Cardiac fibroblast (primary cell): ENCODE measurements at regions not wholly inside any gene's neighbourhood (a gene's known extent, or its start where the extent isn't known, plus 50 kb on each side); places are given as distances from the start of the nearest gene placed in this dataset.
A peak's percentile ranks its signal among the peaks of the same experiment; 100 is the strongest.

Experiments
- DNase-seq, 2 donors: peaks; one replicate each; pipeline versions ENCODE4 v3.0.0 to v3.0.0-alpha.2; 2010; ENCODE audit warnings: low read depth in 2 of 2
- H3K4me3 ChIP-seq, 2 donors: replicated peaks in 1 of 2; 1 replicate in 1 of 2; 2 replicates in 1 of 2; pipeline ENCODE4 v1.5.1; 2011; ENCODE audit warnings: low read depth in 2 of 2, low read length in 2 of 2, mild to moderate bottlenecking in 2 of 2, moderate library complexity in 1 of 2
- CTCF ChIP-seq: IDR thresholded peaks from one replicate; pipeline ENCODE4 v1.5.1; 2011; ENCODE audit warnings: low read depth, mild to moderate bottlenecking, low read length, inconsistent platforms

DNA sequence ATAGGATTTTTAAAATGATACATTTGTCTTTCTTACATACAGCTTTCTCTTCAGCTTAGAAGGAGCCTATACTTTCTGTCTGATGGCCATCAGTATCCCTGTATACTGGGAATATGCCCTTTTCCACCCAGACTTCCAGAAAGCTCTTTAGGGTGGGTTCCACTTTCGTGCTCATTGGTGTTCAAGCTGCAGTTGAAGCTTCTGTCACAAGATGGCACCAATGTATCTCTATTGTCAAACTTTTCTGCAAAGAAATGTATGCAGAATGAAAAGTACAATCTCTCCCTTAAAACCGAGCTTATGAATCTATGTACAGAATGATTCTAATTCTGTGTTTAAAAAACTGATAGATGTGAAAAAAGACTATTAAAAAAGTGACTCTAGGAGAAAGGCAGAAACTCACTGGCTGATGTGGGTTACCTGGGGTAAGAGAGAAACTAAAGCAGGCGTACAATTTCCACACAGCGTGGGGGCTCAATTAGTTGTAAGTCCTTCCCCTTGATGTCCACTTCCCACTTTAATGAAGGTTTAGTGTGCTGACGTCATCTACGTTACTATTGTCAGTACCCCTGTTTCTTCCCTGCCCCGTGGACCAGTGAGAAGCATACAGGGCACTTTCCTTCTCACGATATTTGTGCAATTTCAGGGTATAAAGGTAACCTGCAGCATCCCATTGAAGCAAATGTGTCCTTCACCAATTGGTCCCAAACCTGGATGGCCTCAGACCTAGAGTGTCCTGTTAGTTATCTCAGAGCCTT, 57.3 kb upstream of the TCEAL2 start:
- DNase-seq: peak; percentile 13 to 35
- no peak overlapping the region for H3K4me3 ChIP-seq
- TF ChIP-seq CTCF: peak; percentile 45

DNA sequence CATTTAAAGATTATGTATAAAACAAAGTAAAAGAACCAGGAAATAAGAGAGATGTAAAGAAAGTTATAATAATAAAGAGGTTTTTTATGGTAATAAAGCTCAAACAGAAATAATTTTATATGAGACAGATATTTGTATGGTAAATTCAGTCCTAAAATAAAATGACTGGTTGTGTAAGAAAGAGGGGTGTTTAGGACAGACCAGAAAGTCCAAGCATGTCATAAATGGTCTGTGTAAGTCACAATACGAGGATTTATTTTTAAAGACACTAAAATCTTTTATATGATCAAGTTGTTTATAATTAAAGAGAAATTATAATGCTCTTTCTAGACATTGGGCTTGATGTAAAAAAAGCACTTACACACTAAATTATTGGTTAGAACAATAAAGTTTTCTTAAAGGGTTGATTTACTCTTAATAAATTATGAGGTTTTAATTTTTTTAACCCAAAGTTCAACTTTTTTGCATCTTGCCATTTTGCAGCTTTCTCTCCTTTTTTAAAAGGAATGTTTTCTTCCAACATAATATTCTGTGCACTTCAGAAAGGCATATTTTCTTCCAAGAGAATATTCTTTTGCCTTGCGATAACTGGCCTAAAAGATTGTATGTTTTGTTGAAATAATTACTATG, 61.9 kb upstream of the TCEAL2 start:
- DNase-seq: no peak
- no peak for TF ChIP-seq CTCF
- no peak overlapping the region for H3K4me3 ChIP-seq

DNA sequence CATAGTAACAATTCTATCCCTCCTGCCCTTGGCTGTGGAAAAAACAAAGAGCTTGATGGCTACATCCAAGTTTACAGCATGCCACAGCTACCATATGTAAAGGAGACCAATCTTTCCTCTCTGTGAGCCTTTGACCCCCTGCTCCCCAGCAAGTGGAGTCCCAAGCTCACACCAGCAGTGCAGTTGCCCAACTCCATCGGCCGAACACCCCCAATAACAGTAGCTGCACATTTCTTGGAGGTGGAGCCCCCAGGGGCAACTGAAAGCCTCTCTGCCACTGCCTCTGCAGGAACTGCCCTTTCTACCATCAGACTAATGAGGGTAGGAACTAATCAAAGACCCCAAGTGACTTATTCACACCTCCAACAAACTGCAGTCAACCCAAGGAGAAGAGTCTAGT, 81.0 kb upstream of the TCEAL2 start:
- H3K4me3 ChIP-seq: no peak overlapping the region
- TF ChIP-seq CTCF: no peak
- DNase-seq: no peak

GRCh38 chrX:102043380-102043779, 82.1 kb upstream of the TCEAL2 start:
- DNase-seq: no peak
- no peak for TF ChIP-seq CTCF
- no peak overlapping the region for H3K4me3 ChIP-seq

DNA sequence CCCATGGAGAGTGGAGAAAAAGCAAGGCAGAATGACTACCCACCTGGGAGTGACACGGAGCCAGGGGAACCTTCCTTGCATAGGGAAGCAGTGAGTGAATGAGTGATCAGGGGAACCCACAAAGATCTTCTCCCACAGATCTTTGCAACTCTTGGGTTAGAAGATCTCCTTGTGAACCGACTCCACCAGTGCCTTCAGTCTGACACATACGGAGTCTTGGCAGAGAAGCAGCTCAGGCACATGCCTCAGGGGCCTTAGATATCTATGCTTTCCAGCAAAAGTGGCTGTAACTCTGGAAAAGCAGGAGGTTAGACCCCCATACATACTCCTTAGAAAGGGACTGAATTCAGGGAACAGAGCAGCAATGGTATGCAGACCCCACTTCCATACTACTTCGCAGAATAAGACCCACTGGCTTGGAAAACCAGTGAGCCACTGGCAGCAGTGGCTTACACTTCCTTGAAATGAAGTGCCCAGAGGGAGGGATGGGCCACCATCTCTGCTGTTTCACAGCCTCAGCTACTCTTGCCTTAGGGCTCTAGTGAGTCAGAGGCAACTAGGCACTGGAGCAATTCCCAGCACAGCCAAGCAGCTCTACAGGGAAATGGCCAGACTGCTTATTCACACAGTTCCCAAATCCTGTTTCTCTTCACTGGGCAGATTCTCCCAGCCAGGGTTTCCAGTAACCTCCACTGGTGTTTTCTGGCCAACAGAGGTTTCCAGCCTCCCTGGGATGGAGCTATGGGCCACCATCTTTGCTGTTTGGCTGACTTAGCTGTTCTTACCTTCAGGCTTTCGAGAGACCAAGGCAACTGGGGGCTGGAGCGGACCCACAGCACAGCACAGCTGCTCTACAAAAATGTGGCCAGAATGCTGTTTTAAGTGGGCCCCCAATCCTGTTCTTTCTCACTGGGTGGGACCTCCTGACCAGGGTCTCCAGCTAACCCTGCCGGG, 82.8 kb upstream of the TCEAL2 start:
- no peak for DNase-seq
- no peak for TF ChIP-seq CTCF
- no peak overlapping the region for H3K4me3 ChIP-seq

GRCh38 chrX:102029026-102029425, 96.5 kb upstream of the TCEAL2 start:
- no peak for TF ChIP-seq CTCF
- H3K4me3 ChIP-seq: no peak overlapping the region

More at GRCh38 chrX:102029026-102029425, 96.5 kb upstream of the TCEAL2 start:
- no peak for DNase-seq
